ENCODE measurements at regions not wholly inside any gene's neighbourhood (a gene's known extent, or its start where the extent isn't known, plus 50 kb on each side); places are given as distances from the start of the nearest gene placed in this dataset.

- Histone ChIP-seq H3K9me1 (replicated peaks; ENCODE audit: control insufficient read depth, extremely low read depth, insufficient read depth, low read length) (no peaks in the 10 kb centered on the region), H3K79me2 (ENCODE audit: control insufficient read depth, insufficient read depth, low read length) (no peaks in the 10 kb centered on the region), H3K4me2 (ENCODE audit: insufficient read depth, low read length) (no peak overlapping the region), H3K9me3 (replicated peaks; ENCODE audit: control insufficient read depth, insufficient read depth, low read length) (no peaks in the 10 kb centered on the region), H3K27me3 (ENCODE audit: control insufficient read depth in 2 of 2, insufficient read depth in 2 of 2, low read length in 2 of 2) (peaks cover 0 to 4% of the 10 kb centered on the region in 2 experiments), H3K4me1 (ENCODE audit: control insufficient read depth, extremely low read depth, insufficient read depth, low read length) (no peaks in the 10 kb centered on the region), H2AFZ (ENCODE audit: low read depth, low read length) (no peak overlapping the region), H3K27ac (ENCODE audit: insufficient read depth, low read depth, low read length) (no peak overlapping the region), H4K20me1 (replicated peaks; ENCODE audit: control insufficient read depth, extremely low read depth, insufficient read depth, low read length) (no peaks in the 10 kb centered on the region), H3K9ac (replicated peaks; ENCODE audit: extremely low read depth, insufficient read depth, low read length) (no peak overlapping the region), H3K36me3 (ENCODE audit: control insufficient read depth in 2 of 2, extremely low read depth in 1 of 2, insufficient read depth in 2 of 2, low read length in 2 of 2) (no peaks in the 10 kb centered on the region), H3K4me3 (replicated peaks in 1 of 3; ENCODE audit: insufficient read depth in 1 of 3, low read depth in 1 of 3, low read length in 3 of 3) (no peak overlapping the region)
- TF ChIP-seq GATA2 (IDR thresholded peaks at IDR 0.05; ENCODE audit: insufficient read depth, insufficient read length, low read depth, low read length) (no peak), POLR2AphosphoS5 (IDR thresholded peaks at IDR 0.05; ENCODE audit: insufficient read depth, low read depth, low read length) (no peak), POLR2A (IDR thresholded peaks at IDR 0.05; ENCODE audit: low read depth, low read length) (no peak), JUN (IDR thresholded peaks at IDR 0.05; ENCODE audit: borderline replicate concordance, insufficient read depth, insufficient read length, low read depth) (no peak), CTCF (IDR thresholded peaks at IDR 0.05; ENCODE audit: extremely low read depth in 1 of 2, insufficient read depth in 1 of 2, low read depth in 1 of 2, low read length in 2 of 2) (no peak), EZH2 (IDR thresholded peaks at IDR 0.05; ENCODE audit: borderline replicate concordance, low read depth, low read length, severe bottlenecking) (no peak), MYC (IDR thresholded peaks at IDR 0.05; ENCODE audit: low read depth, low read length) (no peak), MAX (IDR thresholded peaks at IDR 0.05; ENCODE audit: insufficient read depth, insufficient read length) (no peak), FOS (IDR thresholded peaks at IDR 0.05; ENCODE audit: borderline replicate concordance, insufficient read depth, low read length) (no peak)
- POLR2A ChIA-PET = no interaction called here
- dilution Hi-C loops (cut with MboI; ENCODE audit: extremely low pct_ligation_motif_present, low sequenced_read_pairs) = no loop called here
- FAIRE-seq = no peak
- CTCF ChIA-PET = no interaction called here
- BruUV-seq (replicated peaks) = no TSS peak
- DNase-seq (ENCODE audit: low read depth, low spot score) = no peak
- intact Hi-C loops (cut with micrococcal nuclease) = no loop called here
Measured at GRCh38 chr1:38266197-38266520, 219.6 kb upstream of the POU3F1 start.
